GM12878 (cell line): ENCODE measurements at regions not wholly inside any gene's neighbourhood (a gene's known extent, or its start where the extent isn't known, plus 50 kb on each side); places are given as distances from the start of the nearest gene placed in this dataset.

Experiments
- ATAC-seq: fragments of 200-7000 bp; cut with Tn5 transposase; 3 replicates; pipeline ENCODE4 v1.9.1; 2020; ENCODE audit warnings: mild to moderate bottlenecking, moderate library complexity
- BruUV-seq: library from RNA; stranded (reverse); fragments of 400-500 nt; replicated peaks from 2 replicates; lab custom pipeline; 2021; lab: Mats Ljungman, UMichigan
- CTCF ChIA-PET: fragments of 300-600 bp; sonication (Branson Sonifier 250); formaldehyde crosslinking; extraction: SDS; loops from one replicate; lab custom pipeline; 2021; ENCODE audit warnings: inconsistent platforms; lab: Yijun Ruan, JAX
- POLR2A ChIA-PET: fragments of 350-600 bp; formaldehyde crosslinking; extraction: SDS; loops from one replicate; lab custom pipeline; 2021; ENCODE audit warnings: inconsistent platforms; lab: Charles Lee
- RAD21 ChIA-PET: fragments of 300-600 bp; sonication (Branson Sonifier 250); formaldehyde crosslinking; loops from one replicate; lab custom pipeline; 2023; ENCODE audit warnings: antibody characterized with exemption; ENCODE audit not compliant: unreplicated experiment; lab: Charles Lee
- SMC1A ChIA-PET: fragments of 300-600 bp; sonication (Branson Sonifier 250); formaldehyde crosslinking; loops from one replicate; lab custom pipeline; 2023; ENCODE audit not compliant: unreplicated experiment, uncharacterized antibody; lab: Charles Lee
- DNase-seq: peaks from one replicate; pipeline ENCODE4 v3.0.0-alpha.2; 2011; ENCODE audit warnings: low read depth, low spot score
- FAIRE-seq: peaks from 3 replicates; lab custom pipeline; 2011; peaks lifted over from hg19 to GRCh38; lab: Jason Lieb, UNC
- H2AFZ ChIP-seq: 2 replicates; pipeline ENCODE4 v1.6.0; 2011; ENCODE audit warnings: low read depth, low read length, control low read depth; ENCODE audit not compliant: control insufficient read depth
- H3K27ac ChIP-seq: 2 replicates; pipeline ENCODE4 v1.5.1; 2011; ENCODE audit warnings: control low read depth; ENCODE audit not compliant: control insufficient read depth, insufficient read depth
- H3K27me3 ChIP-seq, 2 experiments: replicated peaks in 1 of 2; 2 replicates each; pipeline versions ENCODE4 v1.6.0 to v1.6.1; 2011; ENCODE audit warnings: low read length in 1 of 2; ENCODE audit not compliant: control insufficient read depth in 2 of 2, insufficient read depth in 2 of 2
- H3K36me3 ChIP-seq, 2 experiments: 2 replicates each; pipeline ENCODE4 v1.5.1; 2011; ENCODE audit warnings: low read length in 1 of 2; ENCODE audit not compliant: control insufficient read depth in 2 of 2, insufficient read depth in 2 of 2
- H3K4me1 ChIP-seq: 2 replicates; pipeline ENCODE4 v1.6.1; 2011; ENCODE audit warnings: mild to moderate bottlenecking, low read length, moderate library complexity, mixed read lengths; ENCODE audit not compliant: control insufficient read depth, insufficient read depth
- H3K4me2 ChIP-seq: 2 replicates; pipeline ENCODE4 v1.6.0; 2011; ENCODE audit warnings: control low read depth; ENCODE audit not compliant: control insufficient read depth, insufficient read depth
- H3K4me3 ChIP-seq: fragments of 200-600 bp; sonication (generic); 2 replicates; pipeline ENCODE4 v1.5.1; 2016
- H3K79me2 ChIP-seq: 2 replicates; pipeline ENCODE4 v1.6.0; 2011; ENCODE audit warnings: low read length; ENCODE audit not compliant: control insufficient read depth, insufficient read depth
- H3K9ac ChIP-seq: 2 replicates; pipeline ENCODE4 v1.8.0; 2011; ENCODE audit warnings: low read length, control low read depth, mixed read lengths; ENCODE audit not compliant: control insufficient read depth, insufficient read depth
- H3K9me3 ChIP-seq: replicated peaks from 3 replicates; pipeline ENCODE4 v1.5.1; 2011; ENCODE audit warnings: mild to moderate bottlenecking, low read length; ENCODE audit not compliant: control insufficient read depth, insufficient read depth
- H4K20me1 ChIP-seq: 2 replicates; pipeline ENCODE4 v1.6.0; 2011; ENCODE audit not compliant: control insufficient read depth, insufficient read depth
- ETV6 ChIP-seq, 2 experiments: fragments of 450-650 bp in 1 of 2; IDR thresholded peaks in 1 of 2; conservative IDR thresholded peaks in 1 of 2; 2 replicates each; pipeline ENCODE4 v1.6.1; 2014; ENCODE audit warnings: antibody characterized with exemption in 1 of 2, borderline replicate concordance in 1 of 2, low read depth in 1 of 2, mild to moderate bottlenecking in 1 of 2, moderate library complexity in 1 of 2
- IRF4 ChIP-seq: IDR thresholded peaks from 2 replicates; pipeline ENCODE4 v1.6.1; 2011; ENCODE audit warnings: low read depth, low read length
- JUND ChIP-seq: IDR thresholded peaks from 2 replicates; pipeline ENCODE4 v1.6.1; 2012; ENCODE audit warnings: low read depth, mild to moderate bottlenecking, low read length, improper control_type of control experiment, moderate library complexity
- MYB ChIP-seq: fragments of 150-350 bp; IDR thresholded peaks from 2 replicates; pipeline ENCODE4 v1.6.1; 2014; ENCODE audit warnings: mild to moderate bottlenecking, low read depth, low read length, borderline replicate concordance
- NBN ChIP-seq: fragments of 450-650 bp; IDR thresholded peaks from 2 replicates; pipeline ENCODE4 v1.6.1; 2016
- SREBF2 ChIP-seq: IDR thresholded peaks from 2 replicates; pipeline ENCODE4 v1.6.1; 2012; ENCODE audit warnings: mild to moderate bottlenecking, low read length
- TCF12 ChIP-seq: IDR thresholded peaks from 2 replicates; pipeline ENCODE4 v1.6.1; 2011; ENCODE audit warnings: low read depth, mild to moderate bottlenecking, low read length
- ZNF207 ChIP-seq: fragments of 450-650 bp; IDR thresholded peaks from 2 replicates; pipeline ENCODE4 v1.6.1; 2014; ENCODE audit warnings: antibody characterized with exemption, mild to moderate bottlenecking, borderline replicate concordance
- WGBS: methylation state at CpG from one replicate; pipeline ENCODE4 v1.1.6; 2016; ENCODE audit warnings: low lambda C conversion rate; ENCODE audit not compliant: insufficient replicate concordance, insufficient coverage; ENCODE audit errors: missing lambda C conversion rate; 5-methylcytosine and 5-hydroxymethylcytosine counted together
- in situ Hi-C: fragments of 300-500 bp; cut with MboI; formaldehyde crosslinking; loops from 9 replicates; pipeline ENCODE4 v1.14.3; 2018; ENCODE audit warnings: mixed read lengths
- intact Hi-C: fragments of 100-400 bp; cut with micrococcal nuclease; formaldehyde crosslinking; loops from one replicate; pipeline ENCODE4 v1.14.2; 2022; ENCODE audit not compliant: unreplicated experiment
- TF ChIP-seq, protein P1 (sequence below): fragments of 450-650 bp; IDR thresholded peaks from 2 replicates; pipeline ENCODE4 v1.6.1; 2016; ENCODE audit warnings: mild to moderate bottlenecking

DNA sequence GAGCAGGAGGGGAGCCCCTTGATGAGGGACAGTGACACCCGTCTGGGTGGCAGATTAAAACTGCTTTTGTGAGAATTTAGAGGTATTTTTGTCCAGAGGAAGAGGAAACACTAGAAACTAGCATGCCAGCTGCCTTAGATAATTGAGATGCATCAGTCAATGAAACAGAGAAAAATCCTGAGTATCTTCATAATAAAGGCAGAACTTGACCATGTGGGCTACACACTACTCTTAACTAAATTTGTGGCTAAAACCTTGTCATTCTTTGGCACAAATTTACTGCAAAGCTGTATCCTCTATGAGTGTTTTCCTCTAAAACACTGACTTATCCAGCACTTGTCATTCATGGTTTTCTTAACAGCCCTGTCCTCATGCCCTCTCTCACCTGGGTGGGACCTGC, 259.7 kb upstream of the TPM1 start:
- FAIRE-seq (no peak), ATAC-seq (no peak), DNase-seq (no peak)
- no TSS peak for BruUV-seq
- ChIA-PET POLR2A (no interaction called here), RAD21 (interaction anchor here (0.9 to 1.1 kb wide), 3 partner anchors 265 to 312 kb away, joined by 3 to 5 read pairs (median 4); no protein-coding TSS in a partner anchor), SMC1A (interaction anchor here (0.9 to 1.3 kb wide), 3 partner anchors 15 to 310 kb away, joined by 3 to 4 read pairs (median 3); no protein-coding TSS in a partner anchor), CTCF (interaction anchor here (0.8 to 1.6 kb wide), 4 partner anchors 9 to 312 kb away, joined by 3 to 8 read pairs (median 4); no protein-coding TSS in a partner anchor)
- Histone ChIP-seq H4K20me1 (no peaks in the 10 kb centered on the region), H3K36me3 (no peaks in the 10 kb centered on the region), H3K9ac (no peak overlapping the region), H3K27ac (no peak overlapping the region), H2AFZ (no peak overlapping the region), H3K4me1 (no peaks in the 10 kb centered on the region), H3K9me3 (no peaks in the 10 kb centered on the region), H3K4me3 (no peak overlapping the region), H3K27me3 (peaks cover 0 to 2% of the 10 kb centered on the region in 2 experiments; a peak in 1 of 4 replicates), H3K79me2 (no peaks in the 10 kb centered on the region), H3K4me2 (no peak overlapping the region)
- WGBS, result 0% methylated on average over 1 of the region's 1 CpG
- intact Hi-C loops (loop anchor here (1.0 kb wide), 1 partner anchor 310 kb away; no protein-coding TSS in a partner anchor), in situ Hi-C loops (loop anchor here (5.0 kb wide), 1 partner anchor 49 kb away; no protein-coding TSS in a partner anchor)
- no peak for TF ChIP-seq MYB
- TF ChIP-seq JUND, result no peak
- no peak for TF ChIP-seq NBN
- TF ChIP-seq, protein P1, sequence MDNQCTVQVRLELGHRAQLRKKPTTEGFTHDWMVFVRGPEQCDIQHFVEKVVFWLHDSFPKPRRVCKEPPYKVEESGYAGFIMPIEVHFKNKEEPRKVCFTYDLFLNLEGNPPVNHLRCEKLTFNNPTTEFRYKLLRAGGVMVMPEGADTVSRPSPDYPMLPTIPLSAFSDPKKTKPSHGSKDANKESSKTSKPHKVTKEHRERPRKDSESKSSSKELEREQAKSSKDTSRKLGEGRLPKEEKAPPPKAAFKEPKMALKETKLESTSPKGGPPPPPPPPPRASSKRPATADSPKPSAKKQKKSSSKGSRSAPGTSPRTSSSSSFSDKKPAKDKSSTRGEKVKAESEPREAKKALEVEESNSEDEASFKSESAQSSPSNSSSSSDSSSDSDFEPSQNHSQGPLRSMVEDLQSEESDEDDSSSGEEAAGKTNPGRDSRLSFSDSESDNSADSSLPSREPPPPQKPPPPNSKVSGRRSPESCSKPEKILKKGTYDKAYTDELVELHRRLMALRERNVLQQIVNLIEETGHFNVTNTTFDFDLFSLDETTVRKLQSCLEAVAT, result no peak
- TF ChIP-seq SREBF2, result no peak
- no peak for TF ChIP-seq IRF4
- no peak for TF ChIP-seq TCF12
- TF ChIP-seq ZNF207, result no peak
- no peak for TF ChIP-seq ETV6 (conservative IDR thresholded peaks at IDR 0.05 in 1 of 2, IDR thresholded peaks at IDR 0.05 in 1 of 2; ENCODE audit: borderline replicate concordance in 1 of 2, low read depth in 1 of 2)
